PC-3 (cell line): ENCODE measurements at regions not wholly inside any gene's neighbourhood (a gene's known extent, or its start where the extent isn't known, plus 50 kb on each side); places are given as distances from the start of the nearest gene placed in this dataset.

Source experiments
- ATAC-seq: fragments of 200-7000 bp; cut with Tn5 transposase; 2 replicates; pipeline ENCODE4 v1.9.1; 2020; ENCODE audit warnings: mild to moderate bottlenecking, moderate library complexity
- BruUV-seq: library from RNA; stranded (reverse); fragments of 400-500 nt; replicated peaks from 2 replicates; lab custom pipeline; 2021; lab: Mats Ljungman, UMichigan
- CTCF ChIA-PET: fragments of 300-600 bp; sonication (Branson Sonifier 250); formaldehyde crosslinking; loops from one replicate; lab custom pipeline; 2022; ENCODE audit warnings: antibody characterized with exemption; lab: Charles Lee
- POLR2A ChIA-PET: fragments of 300-600 bp; sonication (Branson Sonifier 250); formaldehyde crosslinking; loops from one replicate; lab custom pipeline; 2022; ENCODE audit warnings: antibody characterized with exemption; ENCODE audit not compliant: unreplicated experiment; lab: Charles Lee
- DNase-seq: peaks from one replicate; pipeline ENCODE4 v3.0.0-alpha.2; 2015
- H2AFZ ChIP-seq: fragments of 300-600 bp; sonication (generic); 2 replicates; pipeline ENCODE4 v1.6.0; 2016; ENCODE audit warnings: antibody characterized with exemption, low read length
- H3F3A ChIP-seq: fragments of 300-600 bp; sonication (generic); one replicate; pipeline ENCODE4 v1.6.0; 2017; ENCODE audit warnings: antibody characterized with exemption, low read length, control low read depth, mild to moderate bottlenecking; ENCODE audit not compliant: unreplicated experiment
- H3K27ac ChIP-seq: fragments of 300-600 bp; sonication (generic); 2 replicates; pipeline ENCODE4 v1.5.1; 2016; ENCODE audit warnings: mild to moderate bottlenecking, low read length
- H3K27me3 ChIP-seq: fragments of 300-600 bp; sonication (generic); 2 replicates; pipeline ENCODE4 v1.6.1; 2016; ENCODE audit warnings: low read length, mixed read lengths
- H3K36me3 ChIP-seq: fragments of 300-600 bp; sonication (generic); 2 replicates; pipeline ENCODE4 v1.6.1; 2016; ENCODE audit warnings: low read depth, mixed run types, low read length, mixed read lengths
- H3K4me1 ChIP-seq: fragments of 300-600 bp; sonication (generic); 2 replicates; pipeline ENCODE4 v1.5.1; 2016; ENCODE audit warnings: low read length; ENCODE audit not compliant: insufficient read depth
- H3K4me2 ChIP-seq: fragments of 300-600 bp; sonication (generic); 2 replicates; pipeline ENCODE4 v1.6.0; 2016; ENCODE audit warnings: low read length
- H3K4me3 ChIP-seq: fragments of 300-600 bp; sonication (generic); 2 replicates; pipeline ENCODE4 v1.5.1; 2016; ENCODE audit warnings: mild to moderate bottlenecking, low read length, mixed read lengths
- H3K79me2 ChIP-seq: fragments of 300-600 bp; sonication (generic); 2 replicates; pipeline ENCODE4 v1.6.1; 2017; ENCODE audit warnings: low read length, mixed read lengths
- H3K9ac ChIP-seq: fragments of 300-600 bp; sonication (generic); 2 replicates; pipeline ENCODE4 v1.6.0; 2016; ENCODE audit warnings: mild to moderate bottlenecking, low read length
- H3K9me2 ChIP-seq: fragments of 300-600 bp; sonication (generic); replicated peaks from 2 replicates; pipeline ENCODE4 v1.6.1; 2016; ENCODE audit warnings: mixed run types, low read length, mixed read lengths
- H3K9me3 ChIP-seq: fragments of 300-600 bp; sonication (generic); 2 replicates; pipeline ENCODE4 v1.6.1; 2016; ENCODE audit warnings: low read length, mixed read lengths
- H4K20me1 ChIP-seq: fragments of 300-600 bp; sonication (generic); 2 replicates; pipeline ENCODE4 v1.6.1; 2016; ENCODE audit warnings: low read length, mixed read lengths
- EZH2 ChIP-seq: fragments of 300-600 bp; sonication (generic); IDR thresholded peaks from one replicate; pipeline ENCODE4 v1.6.1; 2017; ENCODE audit warnings: antibody characterized with exemption, mild to moderate bottlenecking, low read length; ENCODE audit not compliant: unreplicated experiment
- EZH2phosphoT487 ChIP-seq: fragments of 300-600 bp; sonication (generic); IDR thresholded peaks from 2 replicates; pipeline ENCODE4 v1.6.1; 2018; ENCODE audit warnings: mild to moderate bottlenecking, antibody characterized with exemption, low read length, borderline replicate concordance
- intact Hi-C: fragments of 100-400 bp; cut with micrococcal nuclease; formaldehyde crosslinking; loops from 2 replicates; pipeline ENCODE4 v1.9.0; 2023
- TF ChIP-seq, protein P1 (sequence below): fragments of 300-600 bp; sonication (generic); conservative IDR thresholded peaks from 2 replicates; pipeline ENCODE4 v1.5.1; 2017; ENCODE audit warnings: antibody characterized with exemption, low read depth, mild to moderate bottlenecking, low read length

GRCh38 chr3:126287536-126288241, 69.5 kb downstream of the KLF15 start:
- ChIA-PET CTCF (no interaction called here), POLR2A (no interaction called here)
- Histone ChIP-seq H3K4me2 (no peak overlapping the region), H3K79me2 (no peaks in the 10 kb centered on the region), H3K27me3 (no peaks in the 10 kb centered on the region), H3K27ac (no peak overlapping the region), H3F3A (no peaks in the 10 kb centered on the region), H3K4me1 (no peaks in the 10 kb centered on the region), H3K9me3 (no peaks in the 10 kb centered on the region), H3K9ac (no peak overlapping the region), H3K9me2 (no peaks in the 10 kb centered on the region), H3K4me3 (no peak overlapping the region), H4K20me1 (no peaks in the 10 kb centered on the region), H3K36me3 (no peaks in the 10 kb centered on the region), H2AFZ (no peak overlapping the region)
- no peak for ATAC-seq
- TF ChIP-seq, protein P1, sequence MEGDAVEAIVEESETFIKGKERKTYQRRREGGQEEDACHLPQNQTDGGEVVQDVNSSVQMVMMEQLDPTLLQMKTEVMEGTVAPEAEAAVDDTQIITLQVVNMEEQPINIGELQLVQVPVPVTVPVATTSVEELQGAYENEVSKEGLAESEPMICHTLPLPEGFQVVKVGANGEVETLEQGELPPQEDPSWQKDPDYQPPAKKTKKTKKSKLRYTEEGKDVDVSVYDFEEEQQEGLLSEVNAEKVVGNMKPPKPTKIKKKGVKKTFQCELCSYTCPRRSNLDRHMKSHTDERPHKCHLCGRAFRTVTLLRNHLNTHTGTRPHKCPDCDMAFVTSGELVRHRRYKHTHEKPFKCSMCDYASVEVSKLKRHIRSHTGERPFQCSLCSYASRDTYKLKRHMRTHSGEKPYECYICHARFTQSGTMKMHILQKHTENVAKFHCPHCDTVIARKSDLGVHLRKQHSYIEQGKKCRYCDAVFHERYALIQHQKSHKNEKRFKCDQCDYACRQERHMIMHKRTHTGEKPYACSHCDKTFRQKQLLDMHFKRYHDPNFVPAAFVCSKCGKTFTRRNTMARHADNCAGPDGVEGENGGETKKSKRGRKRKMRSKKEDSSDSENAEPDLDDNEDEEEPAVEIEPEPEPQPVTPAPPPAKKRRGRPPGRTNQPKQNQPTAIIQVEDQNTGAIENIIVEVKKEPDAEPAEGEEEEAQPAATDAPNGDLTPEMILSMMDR: no peak
- TF ChIP-seq EZH2 (no peak), EZH2phosphoT487 (no peak)
- no TSS peak for BruUV-seq
- DNase-seq: no peak
- intact Hi-C loops: no loop called here

DNA sequence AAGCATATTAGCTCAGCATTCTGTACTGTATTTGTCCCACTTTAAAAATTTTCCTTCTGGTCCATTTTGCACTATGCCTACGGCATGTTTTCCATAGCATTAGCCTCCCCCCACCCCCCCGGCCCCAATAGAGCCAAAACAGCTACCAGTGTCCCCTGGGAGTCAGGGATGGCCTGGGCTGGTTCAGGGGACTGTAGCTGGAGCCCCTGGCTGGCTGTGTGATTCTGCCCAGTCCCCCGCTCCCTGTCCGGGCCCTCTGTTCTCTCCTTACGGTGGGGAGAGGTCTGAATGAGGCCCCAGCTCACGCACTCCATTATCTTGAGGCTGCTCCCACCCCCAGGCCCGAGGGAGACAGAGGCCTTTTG, 70.1 kb downstream of the KLF15 start:
- Histone ChIP-seq H4K20me1 (no peaks in the 10 kb centered on the region), H3K9me3 (no peaks in the 10 kb centered on the region), H3K4me3 (no peak overlapping the region), H3K4me2 (no peak overlapping the region), H3K9ac (no peak overlapping the region), H3K4me1 (no peaks in the 10 kb centered on the region), H3K27me3 (no peaks in the 10 kb centered on the region), H2AFZ (no peak overlapping the region), H3F3A (no peaks in the 10 kb centered on the region), H3K9me2 (no peaks in the 10 kb centered on the region), H3K36me3 (no peaks in the 10 kb centered on the region), H3K79me2 (no peaks in the 10 kb centered on the region), H3K27ac (no peak overlapping the region)
- intact Hi-C loops: no loop called here
- ATAC-seq (no peak), DNase-seq (no peak)
- BruUV-seq: no TSS peak
- POLR2A ChIA-PET: no interaction called here
- CTCF ChIA-PET: no interaction called here
- no peak for TF ChIP-seq EZH2phosphoT487
- no peak for TF ChIP-seq EZH2
- TF ChIP-seq, protein P1: no peak

GRCh38 chr3:126285369-126285768, 71.8 kb downstream of the KLF15 start:
- H3K27ac ChIP-seq: no peak overlapping the region
- no peaks in the 10 kb centered on the region for H3K79me2 ChIP-seq
- no peak overlapping the region for H3K9ac ChIP-seq
- H4K20me1 ChIP-seq: no peaks in the 10 kb centered on the region
- intact Hi-C loops: no loop called here
- ChIA-PET CTCF (no interaction called here), POLR2A (no interaction called here)
- no peak overlapping the region for H2AFZ ChIP-seq
- DNase-seq (no peak), ATAC-seq (no peak)
- no peaks in the 10 kb centered on the region for H3K4me1 ChIP-seq
- no peaks in the 10 kb centered on the region for H3K9me3 ChIP-seq
- BruUV-seq: no TSS peak
- no peak overlapping the region for H3K4me3 ChIP-seq
- no peak overlapping the region for H3K4me2 ChIP-seq
- H3K9me2 ChIP-seq: no peaks in the 10 kb centered on the region
- TF ChIP-seq, protein P1: no peak
- TF ChIP-seq EZH2 (no peak), EZH2phosphoT487 (no peak)
- H3K36me3 ChIP-seq: no peaks in the 10 kb centered on the region
- no peaks in the 10 kb centered on the region for H3K27me3 ChIP-seq
- H3F3A ChIP-seq: no peaks in the 10 kb centered on the region
